IPS-NIHi7 (cell line): ENCODE measurements at regions not wholly inside any gene's neighbourhood (a gene's known extent, or its start where the extent isn't known, plus 50 kb on each side); places are given as distances from the start of the nearest gene placed in this dataset.

Experiments
- DNase-seq: peaks from one replicate; pipeline ENCODE4 v3.0.0; 2012; ENCODE audit warnings: mixed read lengths; ENCODE audit errors: extremely low spot score

DNA sequence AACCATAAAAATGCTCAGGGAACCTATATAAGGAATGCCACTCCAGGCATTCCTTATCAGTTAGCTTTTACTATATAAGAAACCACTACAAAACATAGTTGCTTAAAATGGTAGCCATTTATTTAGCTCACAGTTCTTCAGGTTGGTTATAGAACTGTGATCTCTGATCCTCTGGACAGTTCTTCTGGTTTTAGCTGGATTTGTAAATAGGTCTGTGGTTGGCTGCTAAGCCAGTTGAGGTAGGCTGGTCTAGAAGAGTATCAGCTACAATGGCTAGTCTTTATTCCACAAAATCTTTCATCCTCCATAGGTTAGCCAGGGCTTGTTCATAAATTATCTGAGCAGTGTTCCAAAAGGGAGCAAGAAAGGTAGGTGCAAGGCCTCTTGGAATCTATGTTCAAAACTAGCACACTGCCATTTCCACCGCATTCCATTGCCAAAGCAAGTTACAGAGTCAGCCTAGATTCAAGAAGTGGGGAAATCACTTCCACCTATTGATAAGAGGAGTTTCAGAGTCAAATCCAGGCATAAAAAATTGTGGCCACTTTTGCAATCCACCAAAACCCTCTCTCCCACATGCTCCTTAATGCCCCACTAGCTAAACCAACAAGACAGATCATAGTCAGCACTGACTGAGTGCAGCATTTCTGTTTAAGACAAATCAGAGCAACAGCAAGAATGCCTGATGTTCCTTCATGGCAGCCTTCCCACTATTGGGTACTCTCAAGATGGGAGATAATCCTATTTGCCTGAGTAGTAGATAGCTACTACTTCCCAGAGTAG lies 146.4 kb downstream of the IRS1 start:
- DNase-seq, result no peak

GRCh38 chr2:226652369-226652768 lies 147.3 kb downstream of the IRS1 start:
- DNase-seq, result no peak

DNA sequence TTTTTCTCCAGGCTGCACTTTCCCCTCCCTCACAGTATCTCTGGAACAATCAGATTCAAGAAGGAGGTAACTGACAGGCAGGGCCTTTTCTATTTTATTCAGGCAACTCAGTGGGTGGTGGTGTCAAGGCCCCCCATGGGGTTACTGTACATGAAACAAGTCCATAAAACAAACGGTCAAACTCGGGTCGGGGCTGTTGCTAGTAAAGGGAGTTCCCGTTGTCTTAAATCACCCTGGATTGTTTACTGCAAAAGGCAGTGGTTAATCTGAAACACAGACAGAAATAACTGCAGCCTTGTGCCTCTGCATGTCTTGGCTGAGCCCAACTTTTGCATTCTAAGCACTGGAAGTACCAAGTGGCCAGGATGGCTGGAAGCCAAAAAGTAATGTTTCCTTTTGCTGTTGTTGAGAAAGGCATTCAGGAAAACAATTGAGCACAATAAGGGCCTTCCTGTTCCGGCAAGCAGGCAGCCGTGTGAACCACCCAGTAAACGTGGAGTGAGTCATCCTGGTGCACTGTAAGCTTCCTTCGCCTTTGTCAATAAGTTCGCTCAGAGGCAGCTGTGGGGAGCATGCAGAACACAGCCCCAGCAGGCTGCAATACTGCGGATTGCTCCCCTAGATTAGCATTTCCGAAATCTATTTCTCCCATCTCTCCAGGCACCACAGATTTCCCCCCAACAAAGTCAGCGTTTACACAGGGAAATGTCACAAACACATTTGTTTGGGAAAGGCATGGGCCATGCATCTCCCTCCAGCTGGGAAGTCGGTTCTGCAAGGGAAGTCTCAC lies 149.6 kb downstream of the IRS1 start:
- peak; percentile 65 for DNase-seq

DNA sequence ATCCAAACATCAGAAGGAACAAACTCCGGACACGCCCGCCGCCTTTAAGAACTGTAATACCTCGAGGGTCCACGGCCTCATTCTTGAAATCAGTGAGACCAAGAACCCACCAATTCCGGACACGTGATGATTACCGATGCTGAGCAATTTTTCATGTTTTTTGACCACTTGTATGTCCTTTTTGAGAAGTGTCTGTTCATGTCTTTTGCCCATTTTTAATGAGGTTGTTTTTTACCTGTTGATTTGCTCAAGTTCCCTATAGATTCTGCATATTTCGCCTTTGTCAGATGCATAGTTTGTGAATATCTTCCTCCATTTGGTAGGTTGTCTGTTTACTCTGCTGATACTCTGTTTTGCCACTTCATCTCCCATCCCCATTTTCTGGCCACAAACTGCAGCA lies 150.4 kb downstream of the IRS1 start:
- DNase-seq, result no peak

GRCh38 chr2:226647621-226648518 lies 151.8 kb downstream of the IRS1 start:
- DNase-seq, result no peak

DNA sequence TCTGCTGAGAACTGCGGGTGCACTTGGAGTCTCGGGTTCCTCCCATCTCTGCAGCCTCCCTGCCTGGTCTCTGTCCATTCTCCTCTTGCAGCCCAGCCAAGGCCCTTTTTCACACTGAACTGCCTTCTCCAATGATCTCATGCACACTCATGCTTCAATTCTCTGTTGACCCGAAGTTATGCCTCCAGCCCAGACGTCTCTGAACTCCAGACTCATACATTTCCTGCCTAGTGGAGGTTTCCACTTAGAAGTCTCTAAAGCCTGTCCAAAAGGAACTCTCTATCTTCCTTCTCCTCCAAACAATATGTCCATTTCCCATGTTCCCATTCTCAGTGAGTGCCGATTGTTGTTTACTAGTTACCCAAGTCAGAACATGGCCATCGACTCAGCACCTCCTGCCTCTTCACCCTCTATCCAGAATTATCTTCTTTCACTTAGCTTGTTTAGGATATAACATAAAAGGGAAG lies 155.2 kb downstream of the IRS1 start:
- DNase-seq, result no peak

GRCh38 chr2:226643946-226644282 lies 155.7 kb downstream of the IRS1 start:
- DNase-seq, result no peak

DNA sequence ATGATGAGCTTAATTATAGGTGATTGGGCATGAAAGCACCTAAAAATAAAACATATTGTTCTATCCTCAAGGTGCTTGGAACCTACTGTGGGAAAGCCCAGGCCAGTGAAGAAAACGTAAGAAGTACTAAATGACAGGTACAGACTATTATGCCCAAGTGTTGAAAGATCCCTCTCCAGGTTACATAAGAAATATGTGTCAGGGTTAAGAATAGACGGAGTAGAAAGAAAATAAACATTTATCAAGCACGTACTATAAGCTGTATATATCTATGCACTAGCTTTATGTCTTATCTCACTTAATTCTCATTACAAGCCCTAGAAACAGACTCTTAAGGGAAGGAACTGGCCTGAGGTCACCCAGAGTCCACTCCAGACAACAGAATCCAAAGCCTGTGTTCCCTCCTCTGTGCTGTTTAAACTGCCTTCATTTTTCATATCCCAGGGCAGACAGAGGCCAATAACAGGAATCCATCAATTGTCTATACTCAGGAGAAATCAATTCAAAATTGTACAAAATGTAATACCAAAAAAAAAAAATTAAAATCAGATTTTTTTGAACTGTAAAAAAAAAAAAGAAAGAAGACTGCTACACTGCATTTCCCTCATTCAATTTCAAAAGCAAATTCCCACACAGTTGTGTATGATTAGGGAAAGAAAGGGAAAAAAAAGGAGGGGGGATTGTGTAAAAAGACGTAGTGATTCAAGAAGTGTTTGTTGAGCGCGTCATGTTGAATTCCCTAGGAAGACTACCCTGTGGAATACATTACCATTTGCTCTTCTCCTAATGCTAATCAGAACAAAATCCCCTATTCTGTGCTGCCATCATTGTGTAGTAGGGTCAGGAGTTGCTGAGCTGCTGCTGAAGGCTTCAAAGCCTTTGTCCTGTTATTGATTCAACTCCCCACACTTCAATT lies 156.3 kb downstream of the IRS1 start:
- no peak for DNase-seq

DNA sequence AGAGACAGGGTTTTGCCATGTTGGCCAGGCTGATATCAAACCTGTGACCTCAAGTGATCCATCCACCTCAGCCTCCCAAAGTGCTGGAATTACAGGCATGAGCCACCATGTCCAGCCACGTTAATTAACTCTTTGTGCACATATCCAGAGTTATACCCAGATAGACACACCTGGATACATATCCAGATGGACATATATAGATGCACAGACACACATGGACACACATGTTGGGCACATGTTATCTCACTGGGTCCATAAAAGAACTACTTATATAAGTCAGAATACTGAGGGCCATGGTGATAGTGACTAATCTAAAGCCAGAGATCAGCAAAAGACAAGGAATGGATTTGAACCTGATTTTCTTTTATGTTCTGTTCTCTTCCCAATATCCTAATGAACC lies 158.6 kb downstream of the IRS1 start:
- DNase-seq, result no peak

- no peak for DNase-seq
These were observed 159.1 kb downstream of the IRS1 start for GRCh38 chr2:226640501-226640900.

GRCh38 chr2:226639550-226639949 lies 160.1 kb downstream of the IRS1 start:
- DNase-seq, result no peak

- no peak for DNase-seq
These were observed 161.0 kb downstream of the IRS1 start for GRCh38 chr2:226638576-226638975.

- DNase-seq, result no peak
These were observed 162.2 kb downstream of the IRS1 start for GRCh38 chr2:226637383-226637782.

- no peak for DNase-seq
These were observed 163.0 kb downstream of the IRS1 start for GRCh38 chr2:226636586-226636985.

DNA sequence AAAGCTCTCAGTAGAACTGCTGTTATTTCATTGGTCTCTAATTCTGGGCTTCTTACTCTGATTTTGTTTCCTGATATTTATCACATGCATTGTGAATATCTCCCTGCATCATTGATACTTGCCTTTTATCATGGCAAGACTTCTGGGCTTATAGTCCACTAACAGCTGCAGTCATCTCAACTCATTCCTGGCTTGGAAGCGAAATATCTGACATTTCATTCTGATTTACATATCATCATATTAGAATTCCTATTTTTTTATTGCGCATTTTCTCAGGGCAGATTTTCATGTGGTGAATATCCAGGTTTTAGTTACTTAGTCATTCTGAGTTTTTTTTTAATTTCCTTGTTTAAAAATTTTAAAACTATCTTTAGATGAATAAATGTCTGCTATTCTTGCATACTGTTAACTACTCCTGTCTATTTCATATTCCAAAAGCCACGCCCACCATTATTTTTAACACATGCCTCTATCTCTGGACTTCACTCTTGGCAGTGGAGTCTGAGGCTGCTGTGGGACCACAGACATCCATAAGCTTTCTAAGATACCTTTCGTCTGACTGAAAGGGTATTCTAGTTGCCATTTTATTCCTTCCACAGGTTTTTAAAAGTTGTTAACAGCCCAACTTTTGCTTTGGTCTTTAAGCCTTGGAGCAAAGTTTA lies 164.5 kb downstream of the IRS1 start:
- DNase-seq, result no peak

- no peak for DNase-seq
These were observed 167.9 kb downstream of the IRS1 start for GRCh38 chr2:226631671-226632070.

DNA sequence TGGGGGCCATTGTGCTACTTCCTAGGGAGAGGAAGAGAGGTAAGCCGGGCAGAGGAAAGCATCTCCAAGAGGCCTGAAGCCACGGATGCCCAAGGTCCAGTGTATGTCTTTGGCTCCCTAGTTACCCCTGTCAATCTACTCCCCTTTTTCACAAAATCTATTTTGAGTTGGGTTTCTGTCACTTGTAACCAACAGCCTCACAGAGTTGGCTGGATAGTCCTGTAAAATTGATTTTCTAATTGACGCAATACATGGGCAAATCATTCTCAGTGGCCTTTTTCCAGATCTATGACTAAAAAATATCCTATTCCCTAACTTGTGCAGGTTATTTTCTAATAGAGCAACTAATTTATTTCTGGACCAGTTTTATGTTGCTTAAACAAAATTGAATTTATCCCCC lies 168.4 kb downstream of the IRS1 start:
- DNase-seq, result no peak

DNA sequence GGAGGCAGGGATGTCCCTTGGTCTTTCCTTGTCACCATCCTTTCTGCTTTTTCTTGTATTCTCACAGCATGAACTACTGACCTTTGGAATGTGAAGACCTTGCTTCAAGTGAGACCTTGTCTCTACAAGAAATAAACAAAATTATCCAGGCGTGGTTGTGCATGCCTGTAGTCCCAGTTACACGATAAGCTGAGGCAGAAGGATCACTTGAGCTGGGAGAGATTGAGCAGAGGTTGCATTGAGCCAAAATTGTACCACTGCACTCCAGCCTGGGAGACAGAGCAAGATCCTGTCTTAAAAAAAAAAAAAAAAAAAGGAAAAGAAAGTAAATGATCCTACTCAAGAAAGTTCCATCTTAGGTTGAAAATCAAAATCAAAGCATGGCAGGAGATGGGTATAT lies 173.7 kb downstream of the IRS1 start:
- no peak for DNase-seq

DNA sequence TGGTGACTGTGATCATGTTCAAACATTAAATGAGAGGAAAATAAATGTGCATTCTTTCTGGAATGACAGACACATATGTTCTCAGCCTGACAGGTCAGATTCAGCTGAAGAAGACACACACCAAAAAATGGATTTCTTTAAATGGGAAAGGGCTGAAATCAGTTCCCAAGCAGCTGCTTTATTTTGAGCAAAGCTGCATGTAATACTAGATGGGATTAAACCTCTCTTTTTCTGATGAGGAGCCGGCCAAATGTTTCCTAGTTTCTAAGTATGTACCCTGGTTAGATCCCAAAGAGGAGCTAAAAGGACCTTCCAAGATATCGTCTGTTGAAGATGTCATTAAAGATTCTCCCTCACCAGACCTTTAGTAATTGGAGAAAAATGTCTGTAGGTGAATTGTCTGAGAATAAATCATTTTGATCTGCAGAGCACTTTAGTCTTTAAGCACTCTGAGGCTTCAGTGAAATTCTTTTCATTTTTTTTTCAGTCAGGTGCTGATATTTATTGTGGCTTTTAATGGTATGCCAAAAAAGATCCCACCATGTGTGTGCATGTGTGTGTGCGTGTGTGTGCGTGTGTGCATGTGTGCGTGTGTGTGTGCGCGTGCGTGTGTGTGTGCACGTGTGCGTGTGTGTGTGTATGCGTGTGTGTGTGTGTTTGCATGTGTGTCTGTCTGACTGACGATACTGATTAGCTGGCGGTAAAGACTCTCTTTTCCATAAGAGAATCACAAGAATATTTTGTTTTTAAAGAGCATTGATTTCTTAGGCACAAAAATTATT lies 175.8 kb downstream of the IRS1 start:
- no peak for DNase-seq

- DNase-seq, result no peak
These were observed 177.1 kb downstream of the IRS1 start for GRCh38 chr2:226622484-226622883.
